ENCODE measurements at regions not wholly inside any gene's neighbourhood (a gene's known extent, or its start where the extent isn't known, plus 50 kb on each side); places are given as distances from the start of the nearest gene placed in this dataset.
"Not testable (repeated sequence)": the region's sequence is repeated elsewhere in the genome, so short reads cannot be mapped to it uniquely, and the experiment has no call there.

GRCh38 chr9:64016246-64016645 lies 1268.8 kb downstream of the FOXD4L5 start:
- not testable (repeated sequence) for DNase-seq

GRCh38 chr9:64015136-64015535 lies 1269.9 kb downstream of the FOXD4L5 start:
- no peak for DNase-seq

GRCh38 chr9:64014386-64015091 lies 1270.5 kb downstream of the FOXD4L5 start:
- not testable (repeated sequence) for DNase-seq

- DNase-seq, result not testable (repeated sequence)
These were observed 1271.9 kb downstream of the FOXD4L5 start for GRCh38 chr9:64013122-64013521.

GRCh38 chr9:64012014-64012413 lies 1273.0 kb downstream of the FOXD4L5 start:
- DNase-seq, result not testable (repeated sequence)

GRCh38 chr9:63979741-63980140 lies 1305.3 kb downstream of the FOXD4L5 start:
- not testable (repeated sequence) for DNase-seq
